Upper lobe of left lung (tissue), 4 donors: ENCODE measurements at regions not wholly inside any gene's neighbourhood (a gene's known extent, or its start where the extent isn't known, plus 50 kb on each side); places are given as distances from the start of the nearest gene placed in this dataset.

Experiments
- CTCF ChIP-seq, 6 experiments: fragments of 450-650 bp in 4 of 6; fragments of 200-600 bp in 2 of 6; sonication (generic) in 2 of 6; IDR thresholded peaks; one replicate each; pipeline ENCODE4 v1.5.1; 2016 to 2019; ENCODE audit warnings: antibody characterized with exemption in 6 of 6
- POLR2A ChIP-seq, 4 donors: fragments of 450-650 bp; IDR thresholded peaks; one replicate each; pipeline ENCODE4 v1.5.1; 2016 to 2017; ENCODE audit warnings: antibody characterized with exemption in 4 of 4, mild to moderate bottlenecking in 2 of 4
- POLR2AphosphoS5 ChIP-seq, 2 donors: sonication (generic); formaldehyde crosslinking; IDR thresholded peaks; one replicate each; pipeline ENCODE4 v1.5.1; 2017; ENCODE audit warnings: antibody characterized with exemption in 2 of 2

- TF ChIP-seq CTCF (IDR thresholded peaks at IDR 0.05) (no peak), POLR2A (IDR thresholded peaks at IDR 0.05) (no peak), POLR2AphosphoS5 (IDR thresholded peaks at IDR 0.05) (no peak)
These were observed 562.9 kb upstream of the NRP1 start for GRCh38 chr10:33897291-33897752.
